ENCODE measurements at regions not wholly inside any gene's neighbourhood (a gene's known extent, or its start where the extent isn't known, plus 50 kb on each side); places are given as distances from the start of the nearest gene placed in this dataset.

- TF ChIP-seq TARDBP (IDR thresholded peaks at IDR 0.05) = no peak
- TF ChIP-seq NFRKB (IDR thresholded peaks at IDR 0.05) = no peak
- TF ChIP-seq SP1 (IDR thresholded peaks at IDR 0.05) = no peak
These were observed 363.3 kb downstream of the SMOC2 start for GRCh38 chr6:168804331-168804730.
